GM23338 (cell line): ENCODE measurements at regions not wholly inside any gene's neighbourhood (a gene's known extent, or its start where the extent isn't known, plus 50 kb on each side); places are given as distances from the start of the nearest gene placed in this dataset.

Source experiments
- ATAC-seq: fragments of 200-7000 bp; cut with Tn5 transposase; 3 replicates; pipeline ENCODE4 v1.9.1; 2020
- DNase-seq: peaks from one replicate; pipeline ENCODE4 v3.0.0-alpha.2; 2015; ENCODE audit warnings: low spot score
- H2AFZ ChIP-seq: fragments of 200-600 bp; sonication (generic); 2 replicates; pipeline ENCODE4 v1.8.0; 2016; ENCODE audit warnings: antibody characterized with exemption, mild to moderate bottlenecking, moderate library complexity
- H3F3A ChIP-seq: fragments of 200-600 bp; sonication (generic); replicated peaks from 2 replicates; pipeline ENCODE4 v1.8.0; 2017; ENCODE audit warnings: antibody characterized with exemption, mixed run types, low read depth
- H3K27ac ChIP-seq: fragments of 200-600 bp; sonication (generic); 2 replicates; pipeline ENCODE4 v1.6.1; 2016; ENCODE audit warnings: low read depth
- H3K27me3 ChIP-seq: fragments of 200-600 bp; sonication (generic); 2 replicates; pipeline ENCODE4 v1.8.0; 2016; ENCODE audit warnings: mild to moderate bottlenecking, mixed run types, moderate library complexity; ENCODE audit not compliant: insufficient read depth
- H3K36me3 ChIP-seq: fragments of 200-600 bp; sonication (generic); 2 replicates; pipeline ENCODE4 v1.8.0; 2016; ENCODE audit warnings: mild to moderate bottlenecking; ENCODE audit not compliant: insufficient read depth
- H3K4me1 ChIP-seq: fragments of 200-600 bp; sonication (generic); 2 replicates; pipeline ENCODE4 v1.8.0; 2016; ENCODE audit warnings: mild to moderate bottlenecking, moderate library complexity; ENCODE audit not compliant: insufficient read depth
- H3K4me2 ChIP-seq: fragments of 200-600 bp; sonication (generic); 2 replicates; pipeline ENCODE4 v1.7.1; 2017; ENCODE audit warnings: mixed run types
- H3K4me3 ChIP-seq: fragments of 200-600 bp; sonication (generic); 2 replicates; pipeline ENCODE4 v1.6.1; 2016; ENCODE audit warnings: mixed run types
- H3K79me2 ChIP-seq: fragments of 200-600 bp; sonication (generic); replicated peaks from 2 replicates; pipeline ENCODE4 v1.8.0; 2017; ENCODE audit warnings: mild to moderate bottlenecking; ENCODE audit not compliant: insufficient read depth
- H3K9me2 ChIP-seq: fragments of 200-600 bp; sonication (generic); 2 replicates; pipeline ENCODE4 v1.8.0; 2017; ENCODE audit not compliant: insufficient read depth
- H4K20me1 ChIP-seq: fragments of 200-600 bp; sonication (generic); replicated peaks from 2 replicates; pipeline ENCODE4 v1.8.0; 2017; ENCODE audit warnings: mild to moderate bottlenecking; ENCODE audit not compliant: insufficient read depth
- H3K27ac Mint-ChIP-seq: 2 replicates; pipeline ENCODE4 v1.8.0; 2020; ENCODE audit warnings: inconsistent platforms, mild to moderate bottlenecking, moderate library complexity, mixed read lengths
- H3K27me3 Mint-ChIP-seq: 3 replicates; pipeline ENCODE4 v1.8.0; 2022; ENCODE audit warnings: low read depth, mild to moderate bottlenecking, moderate library complexity, mixed read lengths, inconsistent platforms; ENCODE audit not compliant: insufficient read depth, poor library complexity
- H3K36me3 Mint-ChIP-seq: 3 replicates; pipeline ENCODE4 v1.8.0; 2021; ENCODE audit warnings: low read depth, mild to moderate bottlenecking, inconsistent platforms, moderate library complexity, mixed read lengths
- H3K4me1 Mint-ChIP-seq: 3 replicates; pipeline ENCODE4 v1.8.0; 2020; ENCODE audit warnings: mild to moderate bottlenecking, inconsistent platforms, mixed read lengths
- H3K4me3 Mint-ChIP-seq: 3 replicates; pipeline ENCODE4 v1.8.0; 2021; ENCODE audit warnings: moderate library complexity, mild to moderate bottlenecking, inconsistent platforms, mixed read lengths
- H3K9me3 Mint-ChIP-seq: 3 replicates; pipeline ENCODE4 v1.8.0; 2020; ENCODE audit warnings: moderate library complexity, mild to moderate bottlenecking, inconsistent platforms, mixed read lengths
- CREB1 ChIP-seq: fragments of 250-450 bp; sonication (Bioruptor Pico); IDR thresholded peaks from 2 replicates; pipeline ENCODE4 v1.5.0; 2020; ENCODE audit warnings: low read depth, mild to moderate bottlenecking, moderate library complexity
- CTCF ChIP-seq, 2 experiments: fragments of 200-600 bp in 1 of 2; sonication (generic) in 1 of 2; conservative IDR thresholded peaks; 2 replicates each; pipeline versions ENCODE4 v1.5.1 to v1.6.1; 2016 to 2017; ENCODE audit warnings: antibody characterized with exemption in 2 of 2, low read depth in 2 of 2, mild to moderate bottlenecking in 2 of 2, moderate library complexity in 1 of 2
- ETS1 ChIP-seq: IDR thresholded peaks from 2 replicates; pipeline ENCODE4 v1.6.1; 2016; ENCODE audit warnings: antibody characterized with exemption
- EZH2 ChIP-seq: fragments of 200-600 bp; sonication (generic); IDR thresholded peaks from one replicate; pipeline ENCODE4 v1.8.0; 2017; ENCODE audit warnings: antibody characterized with exemption, mild to moderate bottlenecking, low read depth; ENCODE audit not compliant: unreplicated experiment
- EZH2phosphoT487 ChIP-seq: fragments of 200-600 bp; sonication (generic); IDR thresholded peaks from one replicate; pipeline ENCODE4 v1.8.1; 2018; ENCODE audit warnings: antibody characterized with exemption; ENCODE audit not compliant: unreplicated experiment
- JUNB ChIP-seq: IDR thresholded peaks from one replicate; pipeline ENCODE4 v1.6.1; 2016; ENCODE audit warnings: antibody characterized with exemption; ENCODE audit not compliant: unreplicated experiment
- NANOG ChIP-seq: IDR thresholded peaks from 2 replicates; pipeline ENCODE4 v1.6.1; 2016; ENCODE audit warnings: antibody characterized with exemption, borderline replicate concordance
- POLR2AphosphoS5 ChIP-seq: IDR thresholded peaks from 2 replicates; pipeline ENCODE4 v1.6.1; 2016; ENCODE audit warnings: antibody characterized with exemption, low read depth
- STAT1 ChIP-seq: IDR thresholded peaks from one replicate; pipeline ENCODE4 v1.6.1; 2016; ENCODE audit warnings: antibody characterized with exemption; ENCODE audit not compliant: unreplicated experiment
- ZNF331 ChIP-seq: fragments of 250-450 bp; sonication (Bioruptor Pico); IDR thresholded peaks from 2 replicates; pipeline ENCODE4 v1.5.0; 2020; ENCODE audit warnings: low read depth, mild to moderate bottlenecking, moderate library complexity
- TF ChIP-seq, protein P1 (sequence below): IDR thresholded peaks from one replicate; pipeline ENCODE4 v1.6.1; 2018; ENCODE audit warnings: antibody characterized with exemption; ENCODE audit not compliant: unreplicated experiment

GRCh38 chr4:186919340-186919739, 195.7 kb upstream of the FAT1 start:
- no peaks in the 10 kb centered on the region for H4K20me1 ChIP-seq
- no peaks in the 10 kb centered on the region for H3F3A ChIP-seq
- H3K4me2 ChIP-seq, result no peak overlapping the region
- H3K4me3 ChIP-seq, result no peak overlapping the region
- Mint-ChIP-seq H3K4me3 (no peak overlapping the region), H3K36me3 (no peaks in the 10 kb centered on the region), H3K4me1 (peaks cover 17% of the 10 kb centered on the region), H3K27ac (peak overlapping the region; percentile 28; the same call in 1 of the 2 replicates), H3K9me3 (no peaks in the 10 kb centered on the region), H3K27me3 (peaks cover 2% of the 10 kb centered on the region)
- H3K9me2 ChIP-seq, result no peaks in the 10 kb centered on the region
- no peak for DNase-seq
- ATAC-seq, result no peak
- no peaks in the 10 kb centered on the region for H3K27me3 ChIP-seq
- H3K79me2 ChIP-seq, result no peaks in the 10 kb centered on the region
- H2AFZ ChIP-seq, result 0 out of 2 replicates have a peak overlapping the region, but pooled peaks have one; percentile 24
- peaks cover 10% of the 10 kb centered on the region; the same call in 1 of the 2 replicates for H3K4me1 ChIP-seq
- TF ChIP-seq EZH2phosphoT487 (no peak), POLR2AphosphoS5 (no peak), ETS1 (no peak), EZH2 (no peak), NANOG (no peak), CTCF (conservative IDR thresholded peaks at IDR 0.05; ENCODE audit: low read depth in 2 of 2) (no peak), JUNB (no peak)
- TF ChIP-seq, protein P1, sequence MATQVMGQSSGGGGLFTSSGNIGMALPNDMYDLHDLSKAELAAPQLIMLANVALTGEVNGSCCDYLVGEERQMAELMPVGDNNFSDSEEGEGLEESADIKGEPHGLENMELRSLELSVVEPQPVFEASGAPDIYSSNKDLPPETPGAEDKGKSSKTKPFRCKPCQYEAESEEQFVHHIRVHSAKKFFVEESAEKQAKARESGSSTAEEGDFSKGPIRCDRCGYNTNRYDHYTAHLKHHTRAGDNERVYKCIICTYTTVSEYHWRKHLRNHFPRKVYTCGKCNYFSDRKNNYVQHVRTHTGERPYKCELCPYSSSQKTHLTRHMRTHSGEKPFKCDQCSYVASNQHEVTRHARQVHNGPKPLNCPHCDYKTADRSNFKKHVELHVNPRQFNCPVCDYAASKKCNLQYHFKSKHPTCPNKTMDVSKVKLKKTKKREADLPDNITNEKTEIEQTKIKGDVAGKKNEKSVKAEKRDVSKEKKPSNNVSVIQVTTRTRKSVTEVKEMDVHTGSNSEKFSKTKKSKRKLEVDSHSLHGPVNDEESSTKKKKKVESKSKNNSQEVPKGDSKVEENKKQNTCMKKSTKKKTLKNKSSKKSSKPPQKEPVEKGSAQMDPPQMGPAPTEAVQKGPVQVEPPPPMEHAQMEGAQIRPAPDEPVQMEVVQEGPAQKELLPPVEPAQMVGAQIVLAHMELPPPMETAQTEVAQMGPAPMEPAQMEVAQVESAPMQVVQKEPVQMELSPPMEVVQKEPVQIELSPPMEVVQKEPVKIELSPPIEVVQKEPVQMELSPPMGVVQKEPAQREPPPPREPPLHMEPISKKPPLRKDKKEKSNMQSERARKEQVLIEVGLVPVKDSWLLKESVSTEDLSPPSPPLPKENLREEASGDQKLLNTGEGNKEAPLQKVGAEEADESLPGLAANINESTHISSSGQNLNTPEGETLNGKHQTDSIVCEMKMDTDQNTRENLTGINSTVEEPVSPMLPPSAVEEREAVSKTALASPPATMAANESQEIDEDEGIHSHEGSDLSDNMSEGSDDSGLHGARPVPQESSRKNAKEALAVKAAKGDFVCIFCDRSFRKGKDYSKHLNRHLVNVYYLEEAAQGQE, result no peak
- H3K27ac ChIP-seq, result no peak overlapping the region
- no peaks in the 10 kb centered on the region for H3K36me3 ChIP-seq

GRCh38 chr4:186920483-186920882, 196.8 kb upstream of the FAT1 start:
- no peak for ATAC-seq
- H3K36me3 Mint-ChIP-seq, result no peaks in the 10 kb centered on the region
- H3K27ac Mint-ChIP-seq, result peak overlapping the region; percentile 78; the same call in 1 of the 2 replicates
- peaks cover 10% of the 10 kb centered on the region; the same call in 1 of the 2 replicates for H3K4me1 ChIP-seq
- H3F3A ChIP-seq, result no peaks in the 10 kb centered on the region
- H3K4me3 Mint-ChIP-seq, result no peak overlapping the region
- peaks cover 12% of the 10 kb centered on the region for H3K4me1 Mint-ChIP-seq
- no peaks in the 10 kb centered on the region for H4K20me1 ChIP-seq
- no peaks in the 10 kb centered on the region for H3K9me2 ChIP-seq
- no peak overlapping the region for H3K27ac ChIP-seq
- H3K27me3 Mint-ChIP-seq, result peaks cover 2% of the 10 kb centered on the region
- H3K27me3 ChIP-seq, result no peaks in the 10 kb centered on the region
- H3K36me3 ChIP-seq, result no peaks in the 10 kb centered on the region
- no peak overlapping the region for H2AFZ ChIP-seq
- no peak overlapping the region for H3K4me2 ChIP-seq
- H3K79me2 ChIP-seq, result no peaks in the 10 kb centered on the region
- DNase-seq, result no peak
- H3K9me3 Mint-ChIP-seq, result no peaks in the 10 kb centered on the region
- no peak overlapping the region for H3K4me3 ChIP-seq
- TF ChIP-seq STAT1 (no peak), EZH2phosphoT487 (no peak), ETS1 (no peak), CREB1 (CRISPR knock-in tag) (no peak), CTCF (conservative IDR thresholded peaks at IDR 0.05; ENCODE audit: low read depth in 2 of 2) (no peak), JUNB (no peak), ZNF331 (CRISPR knock-in tag) (no peak), EZH2 (no peak)
